ENCODE measurements at regions not wholly inside any gene's neighbourhood (a gene's known extent, or its start where the extent isn't known, plus 50 kb on each side); places are given as distances from the start of the nearest gene placed in this dataset.
"Not testable (repeated sequence)": the region's sequence is repeated elsewhere in the genome, so short reads cannot be mapped to it uniquely, and the experiment has no call there.

DNA sequence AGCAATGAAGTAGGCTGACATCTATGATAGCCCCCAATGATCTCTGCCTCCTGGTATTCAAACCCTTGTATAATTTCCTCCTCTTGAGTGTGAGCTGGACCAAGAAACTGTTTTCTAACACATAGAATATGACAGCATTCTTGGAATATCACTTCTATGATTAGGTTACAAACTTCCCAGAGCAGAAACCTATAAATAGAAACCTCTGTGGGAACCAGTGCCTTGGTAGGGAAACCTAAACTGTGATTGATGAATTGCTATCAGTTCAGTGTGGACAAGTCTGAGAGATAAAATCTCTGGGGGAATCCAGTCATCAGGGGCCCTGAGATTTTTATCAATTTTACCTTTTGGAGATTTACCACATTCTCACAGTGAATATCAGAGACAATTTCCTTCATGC, 756.5 kb upstream of the AGA start:
- no peaks in the 10 kb centered on the region for H3K36me3 ChIP-seq
- H3K4me3 ChIP-seq, result no peak overlapping the region
- no peaks in the 10 kb centered on the region for H3K4me1 ChIP-seq
- no peaks in the 10 kb centered on the region for H3K9me3 ChIP-seq
- no peak overlapping the region for H3K27ac ChIP-seq
- H3K27me3 ChIP-seq, result no peaks in the 10 kb centered on the region
- TF ChIP-seq CTCF (IDR thresholded peaks at IDR 0.05) (no peak), EP300 (IDR thresholded peaks at IDR 0.05) (no peak), POLR2A (IDR thresholded peaks at IDR 0.05) (no peak), POLR2AphosphoS5 (IDR thresholded peaks at IDR 0.05) (no peak)
- no peak for DNase-seq (ENCODE audit: low spot score in 2 of 2)

DNA sequence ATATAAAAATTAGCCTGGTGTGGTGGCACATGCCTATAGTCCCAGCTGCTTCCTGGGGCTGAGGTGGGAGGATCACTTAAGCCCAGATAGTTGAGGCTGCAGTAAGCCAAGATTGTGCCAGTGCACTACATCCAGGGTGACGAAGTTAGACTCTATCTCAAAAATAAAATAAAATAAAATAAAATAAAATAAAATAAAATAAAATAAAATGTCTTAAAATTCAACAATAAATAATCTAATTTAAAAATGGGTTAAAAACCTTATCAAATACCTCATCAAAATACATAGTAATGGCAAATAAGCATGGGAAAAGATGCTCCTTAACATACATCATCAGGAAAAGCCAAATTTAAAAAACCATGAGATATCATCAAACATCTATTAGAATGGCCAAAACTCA, 760.2 kb upstream of the AGA start:
- WGBS, result 76% methylated on average over 1 of the region's 1 CpG
- Histone ChIP-seq H3K27ac (no peak overlapping the region), H3K27me3 (no peaks in the 10 kb centered on the region), H3K36me3 (no peaks in the 10 kb centered on the region), H3K9me3 (no peaks in the 10 kb centered on the region), H3K4me3 (no peak overlapping the region), H3K4me1 (no peaks in the 10 kb centered on the region)
- TF ChIP-seq CTCF (IDR thresholded peaks at IDR 0.05), result no peak
- no peak for TF ChIP-seq POLR2AphosphoS5 (IDR thresholded peaks at IDR 0.05)
- no peak for TF ChIP-seq EP300 (IDR thresholded peaks at IDR 0.05)
- no peak for TF ChIP-seq POLR2A (IDR thresholded peaks at IDR 0.05)
- no peak for DNase-seq (ENCODE audit: low spot score in 2 of 2)

DNA sequence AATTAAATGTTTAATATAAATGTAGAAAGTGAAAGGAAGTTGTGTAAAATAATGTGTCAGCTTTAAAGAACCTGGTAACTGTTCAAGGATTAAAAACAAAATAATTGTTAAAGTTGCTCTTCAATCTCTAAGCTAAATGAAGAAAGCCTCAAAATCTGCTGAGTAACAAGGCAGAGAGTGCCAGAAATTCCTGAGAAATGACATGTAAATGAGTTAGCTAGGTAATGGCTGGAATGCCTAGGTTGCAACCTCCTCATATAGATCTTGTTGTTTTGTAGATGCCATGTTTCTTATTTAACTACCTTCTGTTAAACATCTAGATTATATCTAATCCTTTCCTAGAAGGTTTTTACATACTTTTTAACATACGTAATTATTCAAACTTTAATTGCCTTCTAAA, 763.6 kb upstream of the AGA start:
- H3K4me3 ChIP-seq, result no peak overlapping the region
- no peaks in the 10 kb centered on the region for H3K27me3 ChIP-seq
- no peaks in the 10 kb centered on the region for H3K4me1 ChIP-seq
- H3K36me3 ChIP-seq, result no peaks in the 10 kb centered on the region
- H3K27ac ChIP-seq, result no peak overlapping the region
- no peak for DNase-seq (ENCODE audit: low spot score in 2 of 2)
- no peaks in the 10 kb centered on the region for H3K9me3 ChIP-seq
- 65% methylated on average over 1 of the region's 1 CpG for WGBS
- no peak for TF ChIP-seq POLR2A (IDR thresholded peaks at IDR 0.05)
- TF ChIP-seq POLR2AphosphoS5 (IDR thresholded peaks at IDR 0.05), result no peak
- no peak for TF ChIP-seq EP300 (IDR thresholded peaks at IDR 0.05)
- no peak for TF ChIP-seq CTCF (IDR thresholded peaks at IDR 0.05)

DNA sequence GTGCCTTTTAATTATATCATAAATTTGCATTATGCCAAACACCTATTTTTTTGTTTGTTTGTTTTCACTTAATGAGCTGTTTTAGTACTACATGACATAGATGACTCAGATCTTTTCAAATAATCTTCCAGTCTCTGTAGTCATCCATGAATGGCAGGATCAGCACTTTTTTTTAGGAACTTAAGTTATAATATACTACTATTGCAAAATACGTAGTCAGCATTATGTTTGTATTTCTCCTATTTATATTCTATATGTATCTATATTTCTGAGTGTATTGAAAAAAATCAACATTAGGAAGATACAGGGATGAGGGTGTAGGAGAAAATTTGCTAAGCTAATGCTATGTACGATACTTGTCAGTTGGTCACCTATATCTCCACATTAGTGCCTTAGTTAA, 773.1 kb upstream of the AGA start:
- DNase-seq (ENCODE audit: low spot score in 2 of 2), result no peak
- WGBS, result 95% methylated on average over 2 of the region's 2 CpGs
- Histone ChIP-seq H3K4me3 (no peak overlapping the region), H3K9me3 (no peaks in the 10 kb centered on the region), H3K27ac (no peak overlapping the region), H3K27me3 (no peaks in the 10 kb centered on the region), H3K36me3 (no peaks in the 10 kb centered on the region), H3K4me1 (no peaks in the 10 kb centered on the region)
- TF ChIP-seq CTCF (IDR thresholded peaks at IDR 0.05), result no peak
- no peak for TF ChIP-seq POLR2AphosphoS5 (IDR thresholded peaks at IDR 0.05)
- TF ChIP-seq POLR2A (IDR thresholded peaks at IDR 0.05), result no peak
- TF ChIP-seq EP300 (IDR thresholded peaks at IDR 0.05), result no peak

GRCh38 chr4:178215763-178216162, 773.5 kb upstream of the AGA start:
- DNase-seq (ENCODE audit: low spot score in 2 of 2), result no peak
- no peaks in the 10 kb centered on the region for H3K4me1 ChIP-seq
- no peaks in the 10 kb centered on the region for H3K9me3 ChIP-seq
- H3K4me3 ChIP-seq, result no peak overlapping the region
- no peaks in the 10 kb centered on the region for H3K27me3 ChIP-seq
- 83% methylated on average over 1 of the region's 1 CpG for WGBS
- H3K36me3 ChIP-seq, result no peaks in the 10 kb centered on the region
- no peak overlapping the region for H3K27ac ChIP-seq
- TF ChIP-seq POLR2A (IDR thresholded peaks at IDR 0.05), result no peak
- no peak for TF ChIP-seq POLR2AphosphoS5 (IDR thresholded peaks at IDR 0.05)
- TF ChIP-seq EP300 (IDR thresholded peaks at IDR 0.05), result no peak
- TF ChIP-seq CTCF (IDR thresholded peaks at IDR 0.05), result no peak

GRCh38 chr4:178226421-178226820, 784.2 kb upstream of the AGA start:
- H3K27ac ChIP-seq; DNase-seq (ENCODE audit: low spot score in 2 of 2); H3K36me3 ChIP-seq; H3K4me3 ChIP-seq; H3K4me1 ChIP-seq; H3K9me3 ChIP-seq; H3K27me3 ChIP-seq: not testable (repeated sequence)
- 50% methylated on average over 6 of the region's 6 CpGs for WGBS
